ENCODE measurements at regions not wholly inside any gene's neighbourhood (a gene's known extent, or its start where the extent isn't known, plus 50 kb on each side); places are given as distances from the start of the nearest gene placed in this dataset.

DNA sequence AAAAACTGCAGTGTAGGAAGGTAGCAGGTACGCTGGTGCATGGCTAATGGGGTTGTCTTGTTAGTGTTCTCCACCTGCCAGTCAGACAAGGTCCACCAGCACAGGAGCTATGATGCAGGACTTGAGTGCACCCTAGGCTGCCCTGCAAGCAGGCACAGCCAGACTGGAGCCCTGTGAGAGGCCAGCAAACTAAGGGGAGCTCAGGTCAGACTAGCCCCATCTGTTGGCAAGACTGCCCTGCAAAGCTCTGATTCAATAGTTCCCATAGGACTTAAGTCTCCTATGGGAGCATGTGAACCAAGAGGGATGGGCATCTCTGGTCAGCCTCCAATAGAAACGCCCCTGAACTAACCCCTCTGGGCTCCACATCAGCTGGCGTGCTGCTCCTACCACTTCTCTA lies 1307.3 kb downstream of the C4orf33 start:
- no peak for DNase-seq

DNA sequence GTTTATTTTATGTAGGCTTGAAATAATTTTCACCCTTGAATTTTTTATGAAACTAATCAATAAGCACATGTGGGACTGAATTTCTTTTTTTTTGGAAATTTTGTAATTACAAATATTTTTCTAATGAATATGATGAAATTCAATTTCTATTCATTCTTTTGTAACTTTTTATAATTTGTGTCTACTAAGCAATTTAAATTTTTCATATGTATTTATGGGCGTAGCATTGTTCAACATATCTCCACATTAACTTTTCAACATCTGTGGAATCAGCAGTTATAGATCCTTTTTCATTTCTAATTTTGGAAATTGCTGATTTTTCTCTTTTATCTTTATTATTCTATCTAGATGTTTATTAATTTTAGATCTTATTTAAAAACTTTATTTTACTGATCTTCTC lies 1320.3 kb downstream of the C4orf33 start:
- DNase-seq: no peak

DNA sequence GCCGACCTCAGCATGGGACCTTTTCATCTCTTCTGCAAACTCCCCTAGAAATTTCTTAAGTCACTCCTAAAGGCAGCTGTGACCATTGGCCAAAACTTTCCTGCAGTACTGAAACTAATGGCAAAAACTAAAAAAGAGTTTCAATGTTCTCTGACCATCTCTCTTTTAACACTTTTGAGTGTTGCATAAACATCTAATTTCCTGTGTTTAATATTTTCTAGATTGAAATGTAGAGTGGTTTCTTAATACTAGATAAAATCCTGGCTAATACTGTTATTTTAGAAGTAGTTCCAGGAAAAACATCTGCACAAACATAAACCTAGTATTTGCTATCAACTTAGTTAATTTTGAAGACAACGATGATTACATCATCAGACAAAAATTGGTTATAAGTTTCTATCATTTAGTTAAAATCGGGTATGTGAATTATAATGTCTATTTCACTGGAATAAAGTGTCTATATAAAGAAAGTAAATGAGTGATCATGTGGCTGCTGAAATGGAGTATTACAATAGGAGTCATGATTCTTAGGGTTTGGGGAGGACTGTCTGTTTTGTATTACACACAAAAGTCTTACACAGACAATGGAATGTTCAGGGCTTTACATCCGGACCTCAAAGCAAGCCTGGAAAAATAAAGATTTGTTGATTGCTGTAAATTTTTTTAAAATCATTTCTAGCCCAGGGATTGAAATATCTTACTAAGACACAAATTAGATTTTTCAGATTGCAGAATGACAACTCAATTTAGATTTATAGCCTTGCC lies 1323.4 kb downstream of the C4orf33 start:
- DNase-seq: no peak

DNA sequence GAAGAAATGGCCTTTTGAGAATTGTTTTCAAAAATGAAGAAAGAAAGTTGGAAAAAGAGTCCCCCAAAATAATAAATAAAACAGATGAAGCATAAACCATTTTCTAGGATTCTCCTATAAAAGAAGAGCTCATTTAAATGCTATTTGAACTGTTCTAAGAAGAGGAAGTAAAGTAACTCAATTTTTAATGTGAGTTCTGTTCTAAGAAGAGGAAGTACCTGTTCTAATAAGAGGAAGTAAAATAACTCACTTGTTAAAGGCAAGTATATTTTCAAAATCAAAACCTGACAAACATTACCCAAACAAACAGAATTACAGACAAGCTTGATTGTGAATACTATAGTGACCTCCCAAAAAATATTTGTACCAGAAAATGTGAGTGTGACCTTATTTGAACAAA lies 1326.3 kb downstream of the C4orf33 start:
- DNase-seq: peak; percentile 37

DNA sequence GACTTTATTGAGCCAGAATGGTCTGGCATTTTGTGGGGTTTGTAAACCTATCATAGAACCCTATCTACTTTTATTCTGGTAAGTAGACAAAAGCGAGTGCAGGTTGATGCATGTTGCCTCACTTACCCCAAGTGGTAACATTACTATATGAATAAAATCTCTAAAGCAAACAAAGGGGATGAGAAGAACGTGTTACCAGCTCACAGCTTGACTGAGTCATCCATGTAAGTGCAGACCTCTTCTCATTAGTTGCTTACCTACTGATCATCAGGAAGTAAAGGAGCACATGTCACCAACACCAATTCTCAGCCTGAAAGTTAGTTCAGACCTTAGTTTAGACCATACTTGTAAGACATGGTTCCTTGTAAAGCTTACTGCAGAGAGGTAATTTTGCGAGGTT lies 1328.3 kb downstream of the C4orf33 start:
- no peak for DNase-seq

DNA sequence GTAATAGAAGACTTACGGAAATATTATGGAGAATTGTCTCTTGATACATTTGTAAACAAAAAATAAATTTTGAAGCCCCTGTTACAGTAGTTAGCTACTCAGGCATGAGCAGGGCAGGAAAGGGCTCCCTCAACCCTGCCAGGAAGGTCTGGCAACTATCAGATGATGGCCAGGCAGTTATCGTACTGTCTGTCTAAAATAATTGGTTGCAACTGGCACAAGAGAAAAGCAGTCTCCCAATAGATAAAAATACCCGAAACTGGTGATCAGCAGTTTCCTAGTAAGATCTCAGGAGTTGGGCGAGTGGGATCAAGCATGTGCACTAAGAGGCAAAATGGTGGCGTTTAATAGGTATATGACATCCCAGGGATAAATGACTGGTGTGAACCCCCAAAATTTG lies 1336.3 kb downstream of the C4orf33 start:
- no peak for DNase-seq

DNA sequence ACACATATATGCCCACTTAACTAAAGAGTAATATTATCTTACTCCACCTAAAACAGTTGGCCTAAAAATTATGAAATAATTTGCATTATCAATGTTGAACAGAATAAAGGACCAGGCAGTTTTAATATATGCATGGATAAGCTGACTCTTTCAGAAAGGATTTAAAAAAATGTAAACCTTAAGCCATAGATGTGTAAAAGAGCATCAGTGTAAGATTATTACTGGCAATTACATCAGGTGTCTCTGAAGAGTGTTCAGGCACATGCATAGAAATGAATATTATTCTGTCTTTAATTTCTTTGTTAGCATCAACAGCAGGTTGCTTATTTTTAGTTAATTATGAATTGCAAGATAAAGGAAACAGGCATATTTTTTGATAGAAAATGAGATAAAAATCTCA lies 1353.8 kb downstream of the C4orf33 start:
- DNase-seq: no peak

DNA sequence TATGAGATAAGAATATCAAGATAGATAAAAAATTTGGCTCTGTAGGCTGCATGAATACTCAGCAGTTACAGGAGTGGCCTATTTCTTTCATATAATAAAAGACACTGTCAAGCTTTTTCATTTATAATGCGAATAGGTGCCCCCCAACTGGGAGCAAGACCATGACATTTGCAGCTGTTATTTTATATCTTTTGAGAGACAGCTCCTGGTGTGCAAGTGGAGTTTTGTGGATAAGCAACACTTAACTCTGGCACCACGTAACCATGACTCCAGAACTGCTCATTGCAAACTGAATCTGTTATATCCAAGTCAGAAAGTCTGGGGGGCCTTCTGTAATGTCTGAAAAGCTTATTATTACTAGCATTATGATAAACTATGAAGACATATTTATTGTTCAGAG lies 1372.4 kb downstream of the C4orf33 start:
- DNase-seq: no peak

DNA sequence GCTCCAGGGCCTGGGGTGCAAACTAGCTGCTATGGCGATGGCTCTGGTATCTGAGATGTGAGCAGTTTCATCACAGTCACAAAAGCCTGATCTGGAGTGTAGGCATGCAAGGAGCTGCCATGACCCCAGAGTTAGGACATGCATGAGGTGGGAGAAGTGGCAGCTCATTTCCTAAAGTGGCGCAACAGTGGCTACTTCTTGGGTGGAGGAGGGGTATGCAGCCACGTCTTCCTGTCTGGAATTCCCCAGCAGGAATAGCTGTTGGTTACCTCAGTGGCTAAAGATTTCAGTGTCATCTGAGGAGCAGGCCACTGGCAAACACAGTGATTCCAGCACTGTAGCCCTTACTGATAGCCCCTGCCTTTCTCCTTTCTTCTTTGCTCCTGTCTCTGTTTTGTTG lies 1382.5 kb downstream of the C4orf33 start:
- DNase-seq: no peak

DNA sequence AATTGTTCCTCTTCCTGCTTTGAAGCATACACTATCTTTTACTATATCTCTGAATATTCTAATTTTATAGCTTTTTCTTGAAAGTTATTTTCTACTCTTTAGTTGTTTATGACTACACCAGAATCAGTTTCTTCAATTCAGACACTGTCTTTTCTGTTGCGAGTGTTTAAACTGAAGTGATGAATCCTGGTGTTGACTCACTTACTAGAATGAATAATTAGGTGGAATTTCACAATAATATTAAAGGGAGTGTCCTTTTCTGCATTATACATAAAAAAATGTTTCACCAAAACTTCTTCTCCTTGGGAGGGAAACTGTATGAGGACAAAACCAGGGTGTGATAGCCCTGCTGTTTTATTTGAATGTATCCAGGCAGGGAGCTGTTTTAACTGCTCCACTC lies 1383.1 kb downstream of the C4orf33 start:
- no peak for DNase-seq

DNA sequence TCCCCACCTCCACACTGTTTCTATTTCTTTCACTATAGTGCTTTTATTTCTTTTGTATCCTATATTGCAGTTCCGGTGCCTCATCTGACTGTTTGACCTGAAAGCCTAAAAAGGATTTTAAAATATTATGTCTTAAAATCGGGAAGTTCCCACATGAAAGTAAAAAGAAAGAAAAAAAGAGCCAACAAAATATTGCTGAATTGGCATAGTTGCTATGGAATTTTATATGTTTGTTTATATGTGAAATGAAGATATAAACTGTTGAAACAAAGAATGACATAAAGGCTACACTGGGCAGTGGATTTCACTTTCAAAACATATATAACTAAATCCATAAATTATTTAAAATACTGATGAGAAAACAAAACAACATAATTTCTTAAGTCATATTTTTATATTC lies 1383.7 kb downstream of the C4orf33 start:
- no peak for DNase-seq

DNA sequence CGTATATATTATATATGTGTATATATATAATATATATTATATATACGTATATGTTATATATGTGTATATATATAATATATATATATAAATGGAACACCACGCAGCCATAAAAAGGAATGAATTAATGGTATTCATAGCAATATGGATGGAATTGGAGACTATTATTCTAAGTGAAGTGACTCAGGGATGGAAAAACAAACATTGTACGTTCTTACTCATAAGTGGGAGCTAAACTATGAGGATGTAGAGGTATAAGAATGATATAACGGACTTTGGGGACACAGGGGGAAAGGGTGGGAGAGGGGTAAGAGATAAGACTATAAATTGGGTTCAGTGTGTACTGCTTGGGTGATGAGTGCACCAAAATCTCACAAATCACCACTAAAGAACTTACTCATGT lies 1388.9 kb downstream of the C4orf33 start:
- DNase-seq: no peak

DNA sequence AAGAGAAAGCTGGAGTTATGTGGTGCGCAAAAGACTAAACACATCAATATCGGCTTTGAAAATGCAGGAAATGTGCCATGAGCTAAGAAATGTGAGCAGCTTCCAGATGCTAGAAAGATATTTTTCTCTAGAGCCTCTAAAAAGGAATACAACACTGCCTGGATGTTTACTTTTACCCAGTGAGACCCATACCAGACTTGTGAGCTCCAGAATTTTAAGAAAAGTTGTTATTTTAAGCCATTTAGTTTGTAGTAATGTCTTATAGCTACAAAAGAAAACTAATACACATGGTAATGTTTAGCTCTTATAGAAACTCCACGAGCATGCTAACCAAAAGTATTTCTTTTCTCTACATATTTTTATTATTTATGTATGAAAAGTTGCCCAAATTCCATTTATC lies 1389.4 kb downstream of the C4orf33 start:
- no peak for DNase-seq

DNA sequence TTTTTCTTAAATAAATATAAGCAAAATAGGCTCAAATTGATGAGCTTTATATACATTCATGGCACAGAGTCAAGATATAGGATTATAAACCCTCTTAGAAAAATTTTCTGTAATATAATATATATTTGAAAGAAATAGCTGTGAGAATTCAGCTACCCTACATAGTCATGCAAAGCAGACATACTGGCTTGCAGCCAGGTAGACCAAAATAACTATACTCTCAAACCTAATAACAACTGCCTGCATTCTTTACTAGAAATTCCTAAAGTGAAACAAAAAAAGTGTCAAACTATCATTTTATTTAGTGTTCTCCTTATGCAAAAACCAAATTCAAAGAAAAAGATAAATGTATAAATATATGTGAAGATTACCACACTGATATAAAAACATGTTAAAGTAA lies 1390.2 kb downstream of the C4orf33 start:
- DNase-seq: no peak

DNA sequence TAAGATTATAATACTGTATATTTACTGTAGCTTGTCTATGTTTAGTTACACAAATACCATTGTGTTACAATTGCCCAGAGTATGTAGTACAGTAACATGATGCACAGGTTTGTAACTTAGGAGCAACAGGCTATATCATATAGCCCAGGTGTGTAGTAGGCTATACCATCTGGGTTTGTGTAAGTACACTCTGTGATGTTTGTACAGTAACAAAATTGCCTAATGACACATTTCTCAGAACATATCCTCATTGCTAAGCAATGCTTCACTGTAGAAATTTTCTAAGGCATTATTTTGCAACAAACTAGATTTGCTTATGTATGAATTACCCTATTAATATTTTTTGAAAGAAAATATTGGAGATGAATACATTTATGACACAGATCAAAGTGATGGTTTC lies 1390.9 kb downstream of the C4orf33 start:
- DNase-seq: no peak

DNA sequence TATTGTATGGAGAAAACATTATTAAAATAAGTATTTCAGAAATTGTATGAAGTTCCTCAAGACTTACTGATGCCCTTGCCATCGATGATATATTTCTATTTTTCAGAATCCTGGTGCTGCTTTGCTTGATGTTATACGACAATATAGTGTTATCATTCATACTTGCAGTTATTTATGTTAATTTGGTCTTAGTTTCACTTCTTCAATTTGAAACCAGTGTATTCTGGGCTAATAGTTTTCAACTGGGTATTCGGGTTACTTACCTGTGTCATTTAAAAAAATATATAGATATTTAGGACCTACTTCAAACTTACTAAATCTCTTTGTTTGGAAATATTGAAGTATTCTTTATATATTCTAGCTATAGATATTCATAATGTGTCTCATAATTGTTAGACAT lies 1414.7 kb downstream of the C4orf33 start:
- DNase-seq: no peak

DNA sequence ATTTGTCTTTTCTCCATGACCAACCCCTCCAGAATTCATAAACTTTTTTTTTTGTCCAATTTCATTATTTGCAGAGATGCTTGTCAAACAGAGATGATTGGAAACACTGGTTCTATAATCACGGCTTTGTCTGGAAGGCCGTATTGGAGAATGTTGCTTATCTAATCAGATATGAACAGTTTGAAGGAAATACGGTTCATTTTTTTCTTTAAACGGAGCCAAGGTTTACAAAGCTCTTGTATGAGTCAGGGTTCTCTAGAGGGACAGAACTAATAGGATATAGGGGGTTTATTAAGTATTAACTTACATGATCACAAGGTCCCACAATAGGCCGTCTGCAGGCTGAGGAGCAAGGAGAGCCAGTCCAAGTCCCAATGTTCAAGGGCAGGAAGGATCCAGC lies 1415.8 kb downstream of the C4orf33 start:
- no peak for DNase-seq

DNA sequence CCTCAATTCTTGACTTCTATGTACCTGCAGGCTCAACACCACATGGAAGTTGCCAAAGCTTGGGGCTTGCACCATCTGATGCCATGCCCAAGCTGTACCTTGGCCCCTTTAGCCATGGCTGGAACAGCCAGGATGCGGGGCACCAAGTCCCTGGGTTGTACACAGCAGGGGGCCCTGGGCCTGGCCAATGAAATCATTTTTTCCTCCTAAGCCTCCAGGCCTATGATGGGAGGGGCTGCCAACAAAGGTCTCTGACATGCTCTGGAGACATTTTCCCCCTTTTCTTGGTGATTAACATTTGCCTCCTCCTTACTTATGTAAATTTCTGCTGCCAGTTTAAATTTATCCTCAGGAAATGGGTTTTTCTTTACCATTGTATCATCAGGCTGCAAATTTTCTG lies 1428.1 kb downstream of the C4orf33 start:
- DNase-seq: no peak

DNA sequence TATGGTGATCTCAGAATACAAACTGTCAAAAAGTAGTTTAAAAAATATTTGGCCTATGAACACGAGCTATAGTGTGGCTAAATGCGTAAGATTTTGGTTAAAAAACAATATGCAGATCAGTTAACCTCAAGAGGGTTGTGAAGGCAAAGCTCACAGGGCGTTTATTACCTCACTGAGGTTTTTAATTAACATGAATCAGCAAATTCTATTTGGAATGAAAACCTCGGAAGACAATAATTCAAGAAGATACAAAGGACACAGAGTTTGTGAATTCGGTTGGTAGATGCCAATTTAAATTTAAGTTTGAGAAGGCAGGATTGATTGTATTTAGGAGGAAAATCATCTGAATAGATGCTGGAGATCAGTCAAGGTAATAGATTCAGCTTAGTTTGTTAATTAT lies 1434.6 kb downstream of the C4orf33 start:
- DNase-seq: no peak

DNA sequence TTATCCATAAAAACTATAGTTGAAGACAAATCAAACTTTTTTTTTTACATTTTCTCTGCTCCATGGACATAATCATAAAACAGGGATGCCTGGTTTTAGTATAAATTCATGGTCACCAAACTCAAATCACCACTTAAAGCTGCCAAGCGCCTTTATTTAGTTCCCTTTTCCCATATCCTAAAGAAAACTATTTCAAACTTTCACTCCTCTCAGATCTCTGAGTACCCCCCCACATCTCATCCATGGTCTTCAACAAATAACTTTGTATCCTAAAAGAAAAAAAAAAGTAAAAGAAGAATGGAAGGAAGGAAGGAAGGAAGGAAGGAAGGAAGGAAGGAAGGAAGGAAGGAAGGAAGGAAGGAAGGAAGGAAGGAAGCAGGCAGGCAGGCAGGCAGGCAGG lies 1438.7 kb downstream of the C4orf33 start:
- DNase-seq: no peak

DNA sequence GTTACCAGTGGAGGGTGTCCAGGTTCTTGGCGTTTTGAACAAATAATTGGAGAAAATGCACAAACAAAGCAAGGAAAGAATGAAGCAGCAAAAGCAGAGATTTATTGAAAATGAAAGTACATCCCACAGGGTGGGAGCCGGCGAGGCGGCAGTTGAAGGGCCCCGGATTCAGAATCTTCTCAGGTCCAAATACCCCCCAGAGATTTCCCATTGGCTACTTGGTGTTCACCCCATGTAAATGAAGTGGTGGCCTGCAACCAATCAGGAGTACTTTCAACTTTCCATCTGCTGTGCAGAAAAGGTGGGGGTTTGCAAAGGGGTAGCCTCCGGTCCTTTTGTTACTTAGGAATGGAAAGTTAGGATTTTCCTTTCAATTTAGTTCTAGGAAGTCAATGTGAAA lies 1447.0 kb downstream of the C4orf33 start:
- no peak for DNase-seq

DNA sequence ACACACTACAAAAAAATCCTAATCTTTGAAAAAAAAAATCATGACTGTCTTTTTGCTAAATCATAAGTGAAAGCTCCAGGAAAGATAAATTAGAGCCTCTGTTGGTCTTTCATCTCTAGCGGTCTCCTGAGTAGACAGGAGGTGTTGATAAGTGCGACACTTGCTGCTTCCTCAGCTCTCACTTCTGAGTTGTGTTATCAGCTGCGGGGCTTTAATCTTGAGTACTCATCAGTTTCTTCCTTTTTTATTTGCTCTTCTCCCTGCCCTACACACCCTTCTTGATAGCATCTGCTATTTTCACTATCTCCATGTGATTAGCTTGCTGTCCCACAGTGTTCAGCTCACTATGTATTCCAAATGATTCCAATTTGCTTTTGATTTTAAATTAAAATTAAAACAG lies 1449.2 kb downstream of the C4orf33 start:
- no peak for DNase-seq

DNA sequence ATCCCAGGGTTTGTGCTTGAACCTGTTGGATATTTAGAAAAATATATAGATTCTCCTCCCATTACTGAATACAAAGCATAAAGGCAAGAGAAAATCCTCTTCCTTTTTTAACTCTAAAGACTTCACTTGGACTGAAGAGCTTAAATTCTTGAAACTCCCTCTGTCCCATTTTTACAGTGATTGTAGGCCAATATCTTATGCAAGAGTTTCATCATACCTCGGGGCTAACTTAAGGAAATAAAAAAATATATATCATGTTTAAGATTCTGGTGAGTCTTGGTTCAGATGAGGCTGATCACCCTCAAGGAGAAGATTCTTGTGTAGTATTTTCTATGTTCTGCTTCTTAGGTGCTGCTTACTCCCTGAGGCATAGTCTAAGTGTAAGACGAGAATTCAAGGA lies 1449.6 kb downstream of the C4orf33 start:
- DNase-seq: no peak

DNA sequence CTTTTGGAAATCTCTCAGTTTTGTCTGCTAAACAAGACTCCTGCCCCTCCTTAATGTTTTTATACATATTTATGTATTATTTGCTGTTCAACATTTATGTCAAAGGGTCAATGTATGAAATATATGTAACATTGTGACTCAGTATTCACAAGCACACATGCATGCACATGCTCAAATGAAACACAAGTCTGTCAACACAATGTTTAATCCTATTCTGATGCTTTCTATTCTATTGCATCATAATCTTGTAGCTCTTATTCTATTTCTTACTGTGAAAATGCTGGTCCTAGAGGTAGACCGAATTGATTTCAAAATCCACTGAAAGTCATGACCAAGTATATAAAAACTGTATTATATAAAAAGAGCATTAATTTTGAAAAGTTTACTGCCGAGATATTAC lies 1463.3 kb downstream of the C4orf33 start:
- DNase-seq: no peak

DNA sequence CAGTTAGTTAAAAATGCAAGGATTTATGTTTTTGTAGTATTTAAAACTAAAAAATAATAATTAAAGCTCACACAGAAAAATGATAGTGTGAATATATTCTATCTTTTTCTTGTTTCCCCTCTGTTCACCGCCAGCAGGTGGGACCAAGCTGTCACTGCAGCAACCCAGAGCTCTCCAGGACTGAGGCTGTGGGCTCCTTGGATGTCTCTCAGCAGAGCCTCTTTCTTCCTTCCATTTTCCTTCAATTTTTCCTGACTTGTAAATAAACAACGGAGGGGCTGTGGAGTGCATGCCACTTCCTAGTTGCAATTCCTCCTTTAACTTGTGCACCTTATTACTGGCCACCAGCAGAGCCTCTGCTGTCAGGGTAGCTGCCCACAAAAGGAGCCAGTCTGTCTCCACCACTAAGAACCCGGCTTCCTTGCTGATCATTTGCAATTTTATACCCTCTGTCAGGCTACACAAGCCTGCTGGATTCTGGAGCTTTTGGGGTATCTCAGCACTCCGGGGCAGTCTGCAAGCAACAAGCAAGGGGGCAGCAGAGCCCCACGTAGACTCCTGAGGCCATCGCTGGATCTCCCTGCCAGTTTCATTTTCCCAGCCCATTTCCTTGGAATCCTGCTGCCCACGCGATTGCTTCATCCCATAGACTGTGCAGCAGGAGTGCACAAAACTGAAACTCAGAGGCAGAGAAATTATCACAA lies 1467.4 kb downstream of the C4orf33 start:
- DNase-seq: no peak

Data from MV-4-11 (cell line).